ENCODE measurements at regions not wholly inside any gene's neighbourhood (a gene's known extent, or its start where the extent isn't known, plus 50 kb on each side); places are given as distances from the start of the nearest gene placed in this dataset.

- no peak for TF ChIP-seq EZH2 (IDR thresholded peaks at IDR 0.05; ENCODE audit: insufficient read depth, poor library complexity, severe bottlenecking)
- TF ChIP-seq EZH2phosphoT487 (IDR thresholded peaks at IDR 0.05; ENCODE audit: insufficient read depth, low read depth): no peak
These were observed 101.9 kb downstream of the PTPRS start for GRCh38 chr19:5238700-5239099.
